Panc1 (cell line): ENCODE measurements at regions not wholly inside any gene's neighbourhood (a gene's known extent, or its start where the extent isn't known, plus 50 kb on each side); places are given as distances from the start of the nearest gene placed in this dataset.

ENCODE experiments used
- ATAC-seq: fragments of 200-7000 bp; cut with Tn5 transposase; 2 replicates; pipeline ENCODE4 v1.9.1; 2020; ENCODE audit warnings: mild to moderate bottlenecking, moderate library complexity
- BruUV-seq: library from RNA; stranded (reverse); fragments of 400-500 nt; replicated peaks from 2 replicates; lab custom pipeline; 2021; lab: Mats Ljungman, UMichigan
- CTCF ChIA-PET: fragments of 300-600 bp; sonication (Branson Sonifier 250); formaldehyde crosslinking; loops from one replicate; lab custom pipeline; 2022; ENCODE audit warnings: antibody characterized with exemption; lab: Charles Lee
- POLR2A ChIA-PET: fragments of 300-600 bp; sonication (Branson Sonifier 250); formaldehyde crosslinking; loops from one replicate; lab custom pipeline; 2022; ENCODE audit warnings: antibody characterized with exemption; lab: Charles Lee
- DNase-seq: peaks from one replicate; pipeline ENCODE4 v3.0.0-alpha.2; 2010; ENCODE audit warnings: low read depth, low spot score
- H3K27ac ChIP-seq: 2 replicates; pipeline ENCODE4 v1.5.1; 2011; ENCODE audit warnings: mild to moderate bottlenecking, low read length, inconsistent platforms
- H3K27me3 ChIP-seq: fragments of 200-500 bp; sonication (Bioruptor generic); 2 replicates; pipeline ENCODE4 v1.6.0; 2014; ENCODE audit warnings: low read length, inconsistent platforms; ENCODE audit not compliant: control insufficient read depth, insufficient read depth
- H3K36me3 ChIP-seq: fragments of 200-500 bp; sonication (Bioruptor generic); 2 replicates; pipeline ENCODE4 v1.5.1; 2014; ENCODE audit warnings: inconsistent platforms, mild to moderate bottlenecking, low read length, moderate library complexity; ENCODE audit not compliant: control insufficient read depth, insufficient read depth
- H3K4me1 ChIP-seq: 2 replicates; pipeline ENCODE4 v1.5.1; 2011; ENCODE audit warnings: inconsistent platforms, mild to moderate bottlenecking, low read length, moderate library complexity; ENCODE audit not compliant: control insufficient read depth, insufficient read depth
- H3K4me3 ChIP-seq, 2 experiments: 2 replicates each; pipeline ENCODE4 v1.5.1; 2011 to 2012; ENCODE audit warnings: low read depth in 2 of 2, low read length in 2 of 2, mild to moderate bottlenecking in 2 of 2, inconsistent platforms in 1 of 2, moderate library complexity in 1 of 2
- H3K9me3 ChIP-seq: fragments of 200-500 bp; sonication (Bioruptor generic); 2 replicates; pipeline ENCODE4 v1.5.1; 2014; ENCODE audit warnings: low read depth, mild to moderate bottlenecking, inconsistent platforms, low read length, moderate library complexity; ENCODE audit not compliant: control insufficient read depth, insufficient read depth
- CTCF ChIP-seq: fragments of 450-650 bp; IDR thresholded peaks from 2 replicates; pipeline ENCODE4 v1.5.1; 2017; ENCODE audit warnings: mild to moderate bottlenecking
- POLR2AphosphoS5 ChIP-seq: IDR thresholded peaks from 2 replicates; pipeline ENCODE4 v1.6.1; 2012; ENCODE audit warnings: mild to moderate bottlenecking, low read depth, low read length, moderate library complexity
- REST ChIP-seq, 2 experiments: IDR thresholded peaks; 2 replicates each; pipeline ENCODE4 v1.6.1; 2011 to 2012; ENCODE audit warnings: low read depth in 2 of 2, control low read depth in 1 of 2, low read length in 1 of 2, mild to moderate bottlenecking in 1 of 2, moderate library complexity in 1 of 2; ENCODE audit not compliant: insufficient read depth in 1 of 2
- SIN3A ChIP-seq: IDR thresholded peaks from 2 replicates; pipeline ENCODE4 v1.6.1; 2012; ENCODE audit warnings: low read depth, mild to moderate bottlenecking, low read length, moderate library complexity, borderline replicate concordance; ENCODE audit not compliant: insufficient read depth
- TCF7L2 ChIP-seq: IDR thresholded peaks from 2 replicates; pipeline ENCODE4 v1.6.1; 2011; ENCODE audit warnings: mild to moderate bottlenecking, low read depth, low read length, inconsistent platforms
- in situ Hi-C: cut with HindIII; loops from 2 replicates; pipeline ENCODE4 v1.10.0; 2016; ENCODE audit warnings: low sequenced_read_pairs, low pct_unique_long_range_greater_than_20kb
- intact Hi-C: fragments of 100-400 bp; cut with micrococcal nuclease; formaldehyde crosslinking; loops from one replicate; pipeline ENCODE4 v1.10.0; 2022; ENCODE audit not compliant: unreplicated experiment

DNA sequence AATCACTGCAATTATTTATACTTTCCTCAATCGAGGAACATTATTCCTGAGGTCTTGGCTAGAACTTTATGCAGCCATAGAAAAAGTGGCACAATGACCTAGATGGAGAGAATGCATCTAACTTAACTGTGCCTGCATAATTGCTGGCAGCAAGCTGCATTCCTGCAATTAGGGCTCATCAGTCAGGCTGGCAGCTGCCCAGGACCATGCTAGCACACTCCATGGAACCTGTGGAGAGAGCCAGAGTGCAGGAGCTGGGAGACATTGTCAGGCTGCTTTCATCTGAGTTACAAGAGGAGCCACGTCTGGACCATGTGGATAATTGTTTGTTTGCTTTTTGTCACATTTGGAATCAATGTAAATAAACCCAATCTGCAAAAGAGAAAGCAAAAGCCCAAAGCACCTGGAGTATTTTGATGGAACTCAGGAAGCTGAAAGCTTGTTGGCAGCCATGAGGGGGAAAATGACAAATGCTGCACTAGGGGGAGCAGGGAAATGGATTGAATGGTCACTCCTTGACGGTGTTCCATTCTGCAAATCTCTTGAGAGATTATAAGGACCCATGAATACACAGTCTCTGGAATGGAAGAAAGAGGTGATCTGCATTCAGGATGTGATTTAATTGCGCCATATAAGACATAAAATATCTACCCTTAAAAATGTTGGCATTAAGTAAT lies 839.9 kb downstream of the MAT2B start:
- no peaks in the 10 kb centered on the region for H3K27me3 ChIP-seq
- no TSS peak for BruUV-seq
- ATAC-seq (no peak), DNase-seq (no peak)
- in situ Hi-C loops (no loop called here), intact Hi-C loops (no loop called here)
- H3K36me3 ChIP-seq = no peaks in the 10 kb centered on the region
- H3K4me1 ChIP-seq = no peaks in the 10 kb centered on the region
- POLR2A ChIA-PET = no interaction called here
- no peak for TF ChIP-seq CTCF
- TF ChIP-seq REST (IDR thresholded peaks at IDR 0.05; ENCODE audit: insufficient read depth in 1 of 2, low read depth in 2 of 2, low read length in 1 of 2) = no peak
- TF ChIP-seq SIN3A = no peak
- TF ChIP-seq TCF7L2 = no peak
- TF ChIP-seq POLR2AphosphoS5 = no peak
- H3K9me3 ChIP-seq = no peaks in the 10 kb centered on the region; the same call in 1 of the 2 replicates
- H3K27ac ChIP-seq = no peak overlapping the region
- CTCF ChIA-PET = no interaction called here
- H3K4me3 ChIP-seq = no peak overlapping the region

DNA sequence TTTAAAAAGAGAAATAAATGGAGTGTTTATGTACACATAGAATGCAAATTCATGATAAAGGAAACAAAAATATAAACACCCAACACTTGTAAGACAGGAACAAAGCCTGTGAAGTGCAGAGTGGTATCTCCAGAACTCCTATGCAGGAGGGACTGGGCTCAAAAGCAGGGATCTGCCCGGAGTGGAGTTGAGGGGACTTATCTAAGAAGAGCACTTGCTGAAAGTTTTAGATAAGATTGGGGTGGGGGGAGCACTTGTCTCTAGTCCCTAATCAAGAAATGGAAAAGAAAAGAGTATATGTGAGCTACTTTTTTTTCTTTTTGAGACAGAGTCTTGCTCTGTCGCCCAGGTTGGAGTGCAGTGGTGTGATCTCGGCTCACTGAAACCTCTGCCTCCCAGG lies 840.4 kb downstream of the MAT2B start:
- ATAC-seq (no peak), DNase-seq (no peak)
- TF ChIP-seq CTCF (no peak), SIN3A (no peak), REST (IDR thresholded peaks at IDR 0.05; ENCODE audit: insufficient read depth in 1 of 2, low read depth in 2 of 2, low read length in 1 of 2) (no peak), POLR2AphosphoS5 (no peak), TCF7L2 (no peak)
- in situ Hi-C loops (no loop called here), intact Hi-C loops (no loop called here)
- no TSS peak for BruUV-seq
- CTCF ChIA-PET = no interaction called here
- POLR2A ChIA-PET = no interaction called here
- H3K36me3 ChIP-seq = no peaks in the 10 kb centered on the region
- H3K27me3 ChIP-seq = no peaks in the 10 kb centered on the region
- H3K9me3 ChIP-seq = no peaks in the 10 kb centered on the region; the same call in 1 of the 2 replicates
- no peaks in the 10 kb centered on the region for H3K4me1 ChIP-seq
- no peak overlapping the region for H3K27ac ChIP-seq
- H3K4me3 ChIP-seq = no peak overlapping the region
